Fibroblast of skin of left biceps (primary cell): ENCODE measurements at regions not wholly inside any gene's neighbourhood (a gene's known extent, or its start where the extent isn't known, plus 50 kb on each side); places are given as distances from the start of the nearest gene placed in this dataset.
"Not testable (repeated sequence)": the region's sequence is repeated elsewhere in the genome, so short reads cannot be mapped to it uniquely, and the experiment has no call there.

Source experiments
- DNase-seq, 2 experiments: peaks; one replicate each; pipeline ENCODE4 v3.0.0-alpha.2; 2013; ENCODE audit warnings: low read depth in 2 of 2

DNA sequence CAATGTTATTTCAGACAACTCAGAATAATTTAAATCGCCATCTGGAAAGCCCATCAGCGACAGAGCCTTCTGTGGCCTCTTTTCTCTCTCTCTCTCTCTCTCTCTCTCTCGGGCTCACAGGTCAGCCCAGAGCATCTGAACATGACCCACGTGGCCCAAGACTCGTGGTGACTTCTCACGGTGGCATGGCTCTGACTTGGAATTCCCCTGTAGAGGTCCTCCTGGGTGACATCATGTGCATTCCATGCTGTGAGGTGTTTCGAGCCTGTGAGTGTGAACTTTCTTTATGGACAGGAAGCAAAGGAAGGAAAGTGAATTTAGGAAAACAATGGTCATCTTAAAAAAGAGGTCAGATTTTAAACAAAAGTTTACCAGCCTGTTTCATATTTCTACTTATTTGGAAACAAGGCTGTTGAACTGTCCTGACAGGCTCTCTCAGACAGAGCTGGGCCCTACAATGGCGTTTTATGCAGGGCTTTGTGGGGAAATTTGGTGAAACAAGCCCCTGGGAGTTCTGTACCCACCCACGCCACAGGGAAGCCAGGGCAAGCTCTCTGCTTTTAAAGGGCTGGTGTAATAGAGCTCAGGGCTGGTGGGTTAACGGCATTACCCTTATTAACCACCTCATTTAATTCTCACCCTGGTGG, 359.7 kb upstream of the ZNF32 start:
- DNase-seq: no peak

DNA sequence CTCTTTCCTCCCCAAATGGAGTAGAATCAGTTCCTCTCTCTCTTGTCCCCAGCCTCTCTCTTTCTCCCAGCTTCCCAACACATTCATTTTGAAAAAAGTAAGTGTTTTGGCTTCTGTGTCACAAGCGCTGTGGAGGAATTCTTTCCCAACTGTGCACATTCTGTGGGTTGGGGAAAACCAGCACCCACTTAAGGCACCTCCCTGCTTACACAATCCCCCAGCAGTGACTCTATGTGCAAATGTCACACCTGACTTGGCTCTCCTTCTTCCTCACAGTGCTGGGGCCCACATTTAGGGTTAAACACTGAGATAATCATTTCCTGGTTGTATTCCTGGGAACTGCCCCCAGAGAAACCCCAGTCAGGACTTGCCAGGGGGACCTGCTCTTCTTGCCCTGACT, 358.1 kb upstream of the ZNF32 start:
- DNase-seq: no peak

DNA sequence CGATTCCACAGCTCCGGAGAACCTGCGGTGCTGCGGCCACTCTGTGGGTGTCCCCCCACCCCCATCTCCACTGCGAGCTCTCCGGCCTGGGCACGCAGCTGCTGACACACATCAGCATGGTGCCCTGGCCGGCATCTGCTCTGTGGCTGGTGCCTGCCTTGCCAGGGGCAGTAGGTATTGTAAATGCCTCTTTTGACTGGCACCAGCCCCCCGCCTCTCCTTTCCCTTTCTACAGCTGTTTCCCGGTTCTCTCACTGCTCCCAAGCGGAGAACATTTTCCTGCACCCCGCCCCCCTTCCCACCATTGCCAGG, 357.1 kb upstream of the ZNF32 start:
- DNase-seq: no peak

DNA sequence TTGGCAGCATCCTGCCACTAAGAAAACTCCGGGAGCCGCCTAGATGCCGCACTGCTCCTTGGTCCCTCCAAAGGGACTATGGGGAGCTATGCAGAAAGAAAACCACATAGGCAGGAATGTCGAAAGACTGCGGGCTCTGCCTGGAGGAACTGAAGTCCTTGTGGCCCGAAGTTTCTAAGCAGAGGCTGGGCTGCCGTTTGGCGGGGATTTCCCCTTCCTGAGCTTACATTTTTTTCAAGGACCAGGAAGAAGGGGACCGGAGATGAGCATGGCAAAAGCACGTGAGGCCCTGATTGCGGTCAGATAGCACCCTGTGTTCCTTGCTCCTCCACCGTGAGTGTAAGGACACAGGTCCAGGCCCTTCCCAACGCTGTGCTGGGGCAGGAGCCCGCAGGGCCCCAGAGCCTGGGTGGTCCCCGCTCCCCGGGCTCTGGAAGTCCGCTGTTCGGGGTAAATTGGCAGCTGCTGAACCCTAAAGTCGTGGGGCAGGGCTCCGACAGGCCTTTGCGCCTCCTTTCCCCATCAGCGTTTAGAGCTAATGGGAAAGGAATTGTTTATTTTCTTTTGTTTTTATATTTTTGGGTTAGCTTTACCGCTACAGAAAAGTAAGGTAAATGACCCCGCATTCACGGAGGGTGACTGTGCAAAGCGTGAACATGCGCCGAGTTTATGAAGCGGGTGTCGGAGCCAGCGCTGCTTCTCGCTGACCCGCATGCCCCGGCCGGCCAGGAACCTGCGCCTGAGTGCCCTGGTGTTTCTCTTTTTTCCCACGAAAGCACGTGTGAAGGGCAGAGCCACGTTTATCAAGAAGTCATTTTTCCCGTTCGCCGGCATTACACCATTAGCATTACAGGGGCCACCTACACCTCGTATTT, 356.5 kb upstream of the ZNF32 start:
- DNase-seq: no peak

DNA sequence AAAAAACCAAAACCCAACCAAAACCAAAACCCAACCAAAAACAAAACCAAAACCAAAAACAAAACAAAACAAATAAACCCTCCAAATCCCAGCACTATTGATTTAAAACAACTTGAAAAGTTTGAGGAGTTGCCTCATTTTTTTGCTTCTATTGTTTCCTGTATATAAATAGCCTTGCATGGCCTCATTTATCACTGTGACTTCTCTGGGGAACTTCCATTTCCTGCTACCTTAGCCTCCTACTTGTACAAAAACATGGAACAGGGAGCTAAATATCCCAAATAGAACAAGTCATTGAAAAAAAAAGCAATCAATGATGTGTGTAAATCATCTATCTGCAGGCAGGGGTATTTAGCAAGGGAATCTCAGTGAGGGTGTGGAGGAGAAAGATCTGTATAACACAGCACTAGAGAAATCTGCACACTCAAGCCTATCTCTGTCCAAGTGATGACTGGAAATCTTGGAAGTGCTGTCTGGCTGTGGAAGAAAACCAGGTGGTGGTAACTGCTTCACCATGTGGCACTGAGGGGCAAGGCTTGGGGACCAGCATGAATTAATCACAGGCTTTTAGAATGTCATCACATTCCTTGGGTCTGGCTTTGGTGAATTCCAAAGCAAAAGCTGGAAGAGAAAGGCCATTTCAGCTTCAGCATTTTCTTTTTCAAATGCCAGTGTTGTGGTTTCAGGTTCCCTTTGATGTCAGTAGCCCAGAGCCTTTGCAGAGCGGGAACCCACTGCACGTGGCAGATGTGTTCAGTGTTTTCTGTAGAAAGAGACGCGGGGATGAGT, 349.5 kb upstream of the ZNF32 start:
- peak; percentile 64 to 65 for DNase-seq

DNA sequence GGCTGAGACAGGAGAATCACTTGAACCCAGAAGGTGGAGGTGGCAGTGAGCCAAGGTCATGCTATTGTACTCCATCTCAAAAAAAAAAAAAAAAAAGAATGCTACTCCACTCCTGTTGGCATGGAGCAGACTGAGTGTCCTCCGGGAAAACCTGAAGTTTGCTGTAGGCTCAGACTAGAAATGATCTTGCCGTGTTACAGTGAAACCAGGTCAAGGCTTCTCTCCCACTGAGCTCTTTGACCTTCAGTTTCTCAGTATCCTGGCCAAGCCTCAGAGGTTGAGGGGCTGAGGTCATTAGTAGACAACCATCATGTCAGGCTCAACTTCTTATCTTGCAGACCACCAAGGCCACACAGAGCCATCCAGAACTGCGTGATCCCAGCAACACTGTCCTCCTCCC, 348.6 kb upstream of the ZNF32 start:
- no peak for DNase-seq

DNA sequence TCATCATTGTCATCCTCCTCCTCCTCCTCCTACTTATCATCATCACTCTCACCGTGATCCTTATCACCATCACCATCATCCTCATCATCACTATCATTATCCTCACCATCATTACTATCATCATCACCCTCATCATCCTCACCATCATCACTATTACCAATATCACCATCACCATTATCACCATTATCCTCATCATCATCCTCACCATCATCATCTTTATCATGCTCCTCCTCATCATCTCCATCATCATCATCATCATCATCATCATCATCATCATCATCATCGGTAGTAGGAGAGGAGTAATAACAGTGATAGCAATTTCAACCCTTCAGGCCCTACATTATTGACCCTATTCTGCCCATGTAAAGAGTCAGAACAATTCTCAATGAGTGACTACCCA, 345.9 kb upstream of the ZNF32 start:
- DNase-seq: no peak

DNA sequence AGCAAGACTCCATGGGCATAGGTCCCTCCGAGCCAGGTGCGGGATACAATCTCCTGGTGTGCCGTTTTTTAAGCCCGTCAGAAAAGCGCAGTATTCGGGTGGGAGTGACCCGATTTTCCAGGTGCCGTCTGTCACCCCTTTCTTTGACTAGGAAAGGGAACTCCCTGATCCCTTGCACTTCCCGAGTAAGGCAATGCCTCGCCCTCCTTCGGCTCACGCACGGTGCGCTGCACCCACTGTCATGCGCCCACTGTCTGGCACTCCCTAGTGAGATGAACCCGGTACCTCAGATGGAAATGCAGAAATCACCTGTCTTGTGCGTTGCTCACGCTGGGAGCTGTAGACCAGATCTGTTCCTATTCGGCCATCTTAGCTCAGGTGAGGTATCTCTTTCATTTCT, 344.1 kb upstream of the ZNF32 start:
- not testable (repeated sequence) for DNase-seq

DNA sequence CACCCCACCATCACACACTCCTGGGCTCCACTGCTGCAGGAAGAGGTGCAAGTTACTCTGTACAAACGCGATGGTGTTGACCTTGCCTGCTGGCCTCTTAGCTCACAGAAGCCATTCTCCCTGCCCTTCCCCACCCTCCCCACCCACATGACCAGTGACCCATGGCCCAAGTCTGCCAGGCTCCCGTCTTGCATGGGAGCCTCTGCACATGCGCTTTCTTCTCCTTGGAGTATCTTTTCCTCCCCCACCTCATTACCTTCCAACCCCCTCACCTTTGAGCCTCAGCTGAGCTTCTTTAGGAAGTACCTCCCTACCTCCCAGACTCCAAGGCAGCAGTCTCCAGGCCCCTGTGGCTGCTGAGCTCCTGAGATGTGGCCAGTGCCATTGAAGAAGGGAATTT, 337.7 kb upstream of the ZNF32 start:
- DNase-seq: no peak

DNA sequence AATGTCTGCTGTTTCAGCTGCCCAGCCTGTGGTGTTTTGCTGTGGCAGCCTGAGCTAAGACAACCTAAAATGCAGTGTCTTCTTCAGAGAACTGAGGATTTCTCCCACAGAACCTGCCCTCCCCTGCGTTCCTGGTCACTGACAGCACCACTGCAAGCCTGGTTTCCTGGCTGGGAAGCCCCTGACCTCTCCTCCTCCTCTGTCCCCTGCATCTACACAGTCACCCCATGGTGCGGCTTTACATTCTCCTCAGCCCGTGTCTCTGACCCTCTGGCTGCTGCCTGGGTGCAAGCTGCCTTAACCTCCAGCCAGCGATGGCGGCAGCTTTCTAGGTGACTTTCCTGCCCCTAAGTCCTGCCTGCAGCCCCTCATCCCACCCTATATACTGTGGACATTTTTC, 337.3 kb upstream of the ZNF32 start:
- no peak for DNase-seq

DNA sequence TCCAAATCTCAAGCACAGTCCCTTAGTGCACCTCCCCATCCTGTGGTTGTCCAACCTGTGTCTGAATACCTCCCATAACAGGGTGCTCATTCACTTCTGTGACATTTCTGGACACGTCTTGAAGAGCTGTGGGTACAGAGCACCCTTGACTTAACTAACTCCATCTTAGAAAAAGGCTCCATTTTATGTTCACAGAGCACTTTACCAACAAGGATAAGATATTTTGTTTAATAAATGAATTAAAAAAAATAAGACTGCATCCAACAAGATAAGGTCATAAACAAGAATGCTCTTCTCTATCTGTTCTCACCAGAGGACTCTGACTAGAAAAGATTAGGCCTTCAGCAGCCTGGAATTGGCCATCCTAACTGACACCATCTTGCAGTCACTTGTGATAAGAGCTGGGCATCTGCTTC, 335.2 kb upstream of the ZNF32 start:
- no peak for DNase-seq

DNA sequence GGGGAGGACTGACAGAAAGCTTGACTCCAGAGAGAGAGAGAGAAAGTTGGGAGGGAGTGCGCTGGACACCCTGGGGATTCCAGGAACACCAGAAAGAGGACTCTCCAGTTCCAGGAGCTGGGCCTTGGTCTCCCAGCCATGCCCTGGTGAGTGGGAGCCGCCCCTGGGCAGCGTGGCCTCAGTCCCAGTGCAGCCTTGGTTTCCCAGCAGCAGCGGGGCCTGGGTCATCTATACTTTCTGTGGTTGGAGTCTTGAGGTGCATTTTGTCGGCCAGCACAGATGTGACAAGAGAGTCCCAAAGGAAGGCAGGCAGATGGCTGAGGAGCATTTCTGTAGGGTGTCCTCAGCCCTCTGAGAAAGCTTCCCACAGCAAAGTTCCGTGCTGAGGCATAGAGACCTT, 334.7 kb upstream of the ZNF32 start:
- DNase-seq: no peak

DNA sequence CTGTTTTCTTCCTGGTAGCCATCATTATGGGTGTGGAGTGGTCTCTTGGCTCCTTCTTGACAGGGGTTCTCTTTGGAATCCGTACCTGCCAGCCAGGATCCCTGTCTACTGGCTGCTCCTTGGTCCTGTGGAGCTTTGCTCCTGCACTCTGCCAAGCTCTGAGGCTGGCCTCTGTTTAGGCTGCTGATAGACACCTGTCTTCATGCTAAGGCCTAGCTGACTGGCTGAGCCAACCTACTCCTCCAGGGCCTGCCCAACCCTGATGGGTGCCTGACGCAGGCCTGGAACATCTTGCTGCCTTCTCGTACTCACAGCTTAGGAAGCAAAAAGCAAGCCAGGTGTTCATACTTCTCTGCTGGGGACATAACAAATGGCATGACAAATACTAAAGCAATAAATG, 333.6 kb upstream of the ZNF32 start:
- DNase-seq: no peak

DNA sequence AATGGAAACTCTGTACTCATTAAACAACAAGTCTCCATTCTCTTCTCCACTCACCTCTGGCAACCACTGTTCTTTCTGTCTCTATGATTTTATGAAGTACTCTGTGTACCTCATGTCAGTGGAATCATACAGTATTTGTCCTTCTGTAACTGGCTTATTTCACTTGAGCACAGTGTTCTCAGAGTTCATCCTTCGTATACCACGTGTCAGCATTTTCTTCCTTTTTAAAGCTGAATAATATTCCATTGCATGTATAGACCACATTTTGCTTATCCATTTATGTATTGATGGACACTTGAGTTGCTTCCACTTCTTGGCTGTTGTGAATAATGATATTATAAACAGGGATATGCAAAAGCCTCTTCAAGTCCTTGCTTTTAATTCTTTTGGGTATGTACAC, 333.0 kb upstream of the ZNF32 start:
- no peak for DNase-seq

DNA sequence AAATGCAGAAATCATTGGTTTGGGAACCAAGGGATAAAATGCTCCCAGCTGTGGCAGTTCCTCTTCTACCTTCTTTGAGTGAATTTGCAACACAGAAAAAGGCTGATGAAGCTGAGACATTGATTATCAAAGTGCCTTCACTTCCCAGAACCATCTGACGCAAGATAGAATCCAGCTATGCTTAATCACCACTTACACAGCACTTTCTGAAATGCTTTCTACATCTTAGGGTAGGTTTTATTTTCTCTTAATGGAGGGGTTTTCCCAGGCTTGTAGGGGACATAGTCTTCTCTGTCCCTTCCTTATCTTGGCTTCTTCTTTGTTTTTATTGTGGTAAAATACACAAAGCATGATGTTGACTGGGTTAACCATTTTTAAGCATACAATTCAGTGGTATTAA, 332.6 kb upstream of the ZNF32 start:
- no peak for DNase-seq

DNA sequence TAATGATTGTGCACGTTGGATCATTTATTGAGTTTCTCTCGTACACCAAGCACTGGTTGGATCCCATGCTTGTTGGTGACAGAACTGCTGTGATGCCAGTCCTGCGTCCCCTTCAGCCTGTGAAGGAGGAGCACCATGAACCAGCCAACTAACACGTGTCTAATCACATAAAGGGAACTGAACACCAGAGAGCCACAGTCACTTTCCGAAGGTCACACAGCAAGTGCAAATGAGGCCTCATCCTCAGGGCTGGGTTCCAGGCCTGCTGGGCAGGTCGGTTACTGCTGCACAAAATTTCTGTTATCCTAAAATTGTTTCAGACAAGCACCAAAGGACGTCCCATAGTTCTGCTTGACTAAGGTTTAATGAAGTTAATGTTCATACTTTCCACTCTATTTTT, 332.0 kb upstream of the ZNF32 start:
- DNase-seq: no peak

DNA sequence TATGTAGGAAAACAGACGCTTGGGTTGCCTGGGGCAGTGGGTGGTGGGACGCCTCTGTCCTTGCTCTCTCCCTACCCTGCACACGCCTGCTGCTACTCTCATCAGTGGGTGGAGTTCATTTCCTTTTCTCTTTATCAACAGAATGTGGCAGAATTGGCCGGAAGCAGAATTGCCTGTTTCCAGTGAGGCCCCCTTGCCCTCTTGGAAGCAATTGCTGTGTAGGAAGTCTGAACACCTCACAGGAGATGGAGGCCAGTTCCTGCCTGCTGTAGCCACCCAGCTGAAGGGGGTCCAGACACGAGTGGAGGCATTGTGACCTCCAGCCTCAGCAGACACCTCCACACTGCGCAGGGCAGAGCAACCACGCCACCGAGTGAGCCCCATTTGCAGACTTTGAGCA, 331.6 kb upstream of the ZNF32 start:
- DNase-seq: no peak

DNA sequence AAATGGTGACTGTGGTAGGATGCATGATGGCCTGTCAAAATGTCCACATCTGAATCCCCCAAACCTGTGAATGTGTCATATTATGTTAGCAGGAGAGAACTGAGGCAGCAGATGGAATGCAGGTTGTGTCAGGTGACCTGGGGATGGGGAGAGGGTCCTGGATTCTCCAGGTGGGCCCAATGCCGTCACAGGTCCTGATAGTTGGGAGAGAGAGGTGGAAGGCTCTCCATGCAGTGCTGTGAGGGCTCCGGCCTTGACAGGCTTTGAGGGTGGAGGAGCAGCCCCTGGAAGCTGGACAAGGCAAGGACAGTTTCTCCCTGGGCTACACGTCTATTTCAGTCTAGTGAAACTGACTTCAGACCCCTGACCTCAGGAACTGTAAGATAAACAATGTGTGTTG, 330.9 kb upstream of the ZNF32 start:
- no peak for DNase-seq

DNA sequence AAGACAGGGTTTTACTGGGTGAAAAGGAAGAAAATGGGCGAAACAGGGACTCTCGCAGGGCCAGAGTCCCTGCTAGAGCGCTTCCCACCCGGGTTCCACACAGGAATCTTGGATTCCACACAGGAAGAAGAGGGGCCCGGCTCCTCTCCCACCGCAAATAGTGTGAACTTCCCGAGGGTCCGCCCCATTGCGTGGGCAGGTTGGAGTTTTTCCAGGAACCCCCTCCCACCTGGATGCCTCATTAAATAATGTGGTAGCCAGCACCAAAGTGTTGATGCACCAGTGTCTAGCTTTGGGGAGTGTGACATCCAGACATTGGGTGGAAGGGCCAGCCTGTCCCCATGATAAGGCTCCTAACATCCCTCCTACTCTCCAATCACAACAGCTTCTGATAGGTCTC, 330.3 kb upstream of the ZNF32 start:
- DNase-seq: no peak

DNA sequence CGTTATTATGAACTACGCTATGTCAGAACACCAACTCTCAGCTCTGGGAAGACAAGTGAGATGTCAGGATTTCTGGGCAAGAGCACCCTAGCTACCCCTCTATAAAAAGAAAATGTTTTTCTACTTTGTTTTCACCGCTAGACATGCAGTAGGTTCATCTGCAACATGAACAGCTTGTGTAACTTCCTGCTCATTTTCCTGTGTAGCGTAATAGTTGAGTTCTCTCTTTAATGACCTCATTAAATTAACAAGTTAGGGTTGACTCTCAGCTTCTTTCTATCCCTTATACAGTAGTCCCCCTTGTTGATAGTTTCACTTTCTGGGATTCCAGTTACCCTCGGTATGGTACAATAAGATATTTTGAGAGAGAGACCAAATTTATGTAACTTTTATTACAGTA, 329.4 kb upstream of the ZNF32 start:
- DNase-seq: no peak

DNA sequence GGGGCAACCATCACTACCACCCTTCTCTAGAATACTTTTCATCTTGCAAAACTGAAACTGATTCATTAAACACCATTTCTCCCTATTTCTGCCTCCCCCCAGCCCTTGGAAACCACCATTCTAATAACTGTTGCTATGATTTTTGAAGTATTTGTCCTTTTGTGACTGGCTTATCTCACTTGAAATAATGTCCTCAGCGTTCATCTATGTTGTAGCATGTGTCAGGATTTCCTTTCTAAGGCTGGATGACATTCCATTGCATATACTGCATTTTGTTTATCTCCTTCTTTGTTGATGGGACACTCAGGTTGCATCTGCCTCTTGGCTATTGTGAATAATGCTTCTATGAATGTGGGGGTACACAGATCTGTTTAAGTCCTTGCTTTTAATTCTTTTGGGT, 327.6 kb upstream of the ZNF32 start:
- no peak for DNase-seq

DNA sequence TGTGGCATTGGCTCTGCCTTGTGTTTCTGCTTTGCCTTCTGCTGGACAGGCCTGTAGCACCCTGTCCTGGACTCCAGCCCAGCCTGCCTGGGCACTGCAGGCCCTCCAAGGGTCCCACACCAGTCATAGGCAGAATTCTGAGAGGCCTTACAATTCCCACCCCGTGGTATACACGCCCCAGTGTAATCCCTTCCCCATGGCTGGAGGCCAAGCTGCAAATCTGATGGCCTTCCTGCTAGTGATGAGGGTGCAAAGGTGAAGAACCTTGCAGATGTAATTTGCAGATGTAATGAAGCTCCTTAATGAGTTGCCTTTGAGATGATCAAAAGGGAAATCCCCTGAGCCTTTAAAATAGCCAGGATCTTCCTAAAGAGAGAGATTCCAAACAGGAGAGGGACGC, 325.1 kb upstream of the ZNF32 start:
- no peak for DNase-seq
